Stomach smooth muscle (tissue), 2 donors: ENCODE measurements at regions not wholly inside any gene's neighbourhood (a gene's known extent, or its start where the extent isn't known, plus 50 kb on each side); places are given as distances from the start of the nearest gene placed in this dataset.

Experiments
- H3K27ac ChIP-seq: one replicate; pipeline ENCODE4 v1.7.0; 2013; ENCODE audit warnings: mild to moderate bottlenecking, low read length, inconsistent platforms
- H3K27me3 ChIP-seq, 2 donors: one replicate each; pipeline ENCODE4 v1.7.0; 2013; ENCODE audit warnings: low read length in 2 of 2; ENCODE audit not compliant: insufficient read depth in 2 of 2, control insufficient read depth in 1 of 2
- H3K36me3 ChIP-seq, 2 donors: one replicate each; pipeline ENCODE4 v1.7.0; 2013; ENCODE audit warnings: low read length in 2 of 2; ENCODE audit not compliant: control insufficient read depth in 2 of 2, insufficient read depth in 2 of 2
- H3K4me1 ChIP-seq: one replicate; pipeline ENCODE4 v1.7.0; 2013; ENCODE audit warnings: low read length; ENCODE audit not compliant: control insufficient read depth, insufficient read depth
- H3K4me3 ChIP-seq, 2 donors: one replicate each; pipeline ENCODE4 v1.7.0; 2013; ENCODE audit warnings: low read length in 2 of 2
- H3K9ac ChIP-seq, 2 donors: one replicate each; pipeline ENCODE4 v1.7.0; 2013; ENCODE audit warnings: low read length in 2 of 2, mild to moderate bottlenecking in 1 of 2
- H3K9me3 ChIP-seq, 2 donors: one replicate each; pipeline ENCODE4 v1.7.0; 2013; ENCODE audit warnings: low read length in 2 of 2; ENCODE audit not compliant: control insufficient read depth in 2 of 2
- donor health status: healthy.
- donor health status: Pancreatic carcinoma.

DNA sequence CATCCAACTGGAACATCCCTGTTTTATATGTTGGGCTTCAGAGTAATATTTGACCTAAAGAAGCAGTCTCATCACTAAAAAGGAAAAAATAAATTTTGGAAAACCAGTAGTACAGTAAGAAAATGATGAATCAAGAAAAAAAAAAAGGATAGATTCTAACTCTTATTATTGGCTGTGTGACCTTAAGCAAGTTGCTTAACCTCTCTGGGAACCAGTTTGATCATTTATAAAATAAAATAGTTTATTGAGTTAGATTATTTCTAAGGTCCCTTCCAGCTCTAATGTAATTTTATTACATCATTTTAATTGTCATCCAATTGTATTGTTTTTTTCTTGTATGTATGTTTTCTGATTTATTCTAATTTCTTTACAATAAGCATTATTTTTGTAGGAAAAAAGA is 127.0 kb downstream of the PRELID2 start:
- Histone ChIP-seq H3K36me3 (no peaks in the 10 kb centered on the region), H3K4me1 (no peaks in the 10 kb centered on the region), H3K4me3 (no peak overlapping the region), H3K27me3 (no peaks in the 10 kb centered on the region), H3K9me3 (no peaks in the 10 kb centered on the region), H3K9ac (no peak overlapping the region), H3K27ac (no peak overlapping the region)

DNA sequence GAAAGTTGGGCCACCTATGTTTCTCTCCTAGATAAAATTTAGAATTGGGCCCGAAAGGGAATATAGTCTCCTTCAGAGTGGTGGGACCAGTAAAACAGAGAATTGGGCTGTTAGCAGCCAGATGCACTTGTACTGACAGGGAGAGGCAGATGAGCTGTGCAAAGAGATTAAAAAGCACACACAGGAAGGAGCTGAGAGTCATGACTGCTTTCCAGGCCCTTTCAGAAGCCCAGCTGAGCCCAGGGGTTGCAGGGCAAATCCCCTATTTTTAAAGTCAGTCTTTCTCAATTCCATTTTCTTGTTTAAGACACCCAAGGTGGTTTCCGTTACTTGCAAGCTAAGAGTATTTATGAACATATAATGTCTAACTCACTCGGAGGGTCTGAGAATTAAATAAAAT is 130.4 kb downstream of the PRELID2 start:
- H3K36me3 ChIP-seq: no peaks in the 10 kb centered on the region
- no peak overlapping the region for H3K9ac ChIP-seq
- H3K27ac ChIP-seq: no peak overlapping the region
- no peaks in the 10 kb centered on the region for H3K4me1 ChIP-seq
- no peaks in the 10 kb centered on the region for H3K27me3 ChIP-seq
- H3K9me3 ChIP-seq: no peaks in the 10 kb centered on the region
- no peak overlapping the region for H3K4me3 ChIP-seq

DNA sequence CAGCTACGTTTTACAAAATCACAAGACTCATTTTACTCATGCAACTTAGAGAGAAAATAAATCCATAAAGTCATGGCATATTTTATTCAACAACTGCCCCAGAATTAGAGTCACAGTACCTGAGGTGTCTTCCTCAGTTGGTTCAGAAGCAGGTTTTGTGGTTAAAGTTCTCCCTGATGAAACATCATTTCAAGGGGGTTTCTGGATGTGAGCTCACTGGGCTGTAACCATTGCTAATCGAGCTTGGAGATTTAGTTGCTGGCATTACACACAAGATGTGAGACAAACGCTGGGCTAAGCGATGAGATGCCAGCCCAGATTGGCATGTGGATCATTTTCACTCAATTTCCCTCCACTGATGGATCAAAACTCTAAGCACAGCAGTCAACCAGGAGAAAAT is 131.3 kb downstream of the PRELID2 start:
- H3K9me3 ChIP-seq: no peaks in the 10 kb centered on the region
- H3K9ac ChIP-seq: no peak overlapping the region
- no peaks in the 10 kb centered on the region for H3K27me3 ChIP-seq
- no peaks in the 10 kb centered on the region for H3K36me3 ChIP-seq
- no peaks in the 10 kb centered on the region for H3K4me1 ChIP-seq
- no peak overlapping the region for H3K27ac ChIP-seq
- no peak overlapping the region for H3K4me3 ChIP-seq

DNA sequence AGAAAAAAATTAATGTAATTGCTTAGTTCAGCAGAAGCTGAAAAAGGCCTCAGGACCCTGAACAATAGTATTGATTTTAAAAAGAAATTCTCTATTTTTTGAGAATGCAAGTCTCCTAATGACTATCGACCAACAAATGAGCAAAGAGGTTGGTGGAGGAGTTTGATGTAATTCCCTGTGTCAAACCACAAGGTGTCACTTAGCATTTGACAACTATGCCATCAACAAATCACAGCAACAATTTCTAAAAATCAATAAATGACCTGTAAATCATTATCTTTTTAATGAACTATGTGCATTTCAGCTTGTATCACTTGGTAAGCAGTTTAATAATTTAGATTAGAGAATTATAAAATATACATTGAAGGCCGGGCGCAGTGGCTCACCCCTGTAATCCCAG is 133.7 kb downstream of the PRELID2 start:
- no peaks in the 10 kb centered on the region for H3K36me3 ChIP-seq
- H3K4me3 ChIP-seq: no peak overlapping the region
- no peak overlapping the region for H3K27ac ChIP-seq
- no peaks in the 10 kb centered on the region for H3K9me3 ChIP-seq
- no peak overlapping the region for H3K9ac ChIP-seq
- no peaks in the 10 kb centered on the region for H3K27me3 ChIP-seq
- H3K4me1 ChIP-seq: no peaks in the 10 kb centered on the region

DNA sequence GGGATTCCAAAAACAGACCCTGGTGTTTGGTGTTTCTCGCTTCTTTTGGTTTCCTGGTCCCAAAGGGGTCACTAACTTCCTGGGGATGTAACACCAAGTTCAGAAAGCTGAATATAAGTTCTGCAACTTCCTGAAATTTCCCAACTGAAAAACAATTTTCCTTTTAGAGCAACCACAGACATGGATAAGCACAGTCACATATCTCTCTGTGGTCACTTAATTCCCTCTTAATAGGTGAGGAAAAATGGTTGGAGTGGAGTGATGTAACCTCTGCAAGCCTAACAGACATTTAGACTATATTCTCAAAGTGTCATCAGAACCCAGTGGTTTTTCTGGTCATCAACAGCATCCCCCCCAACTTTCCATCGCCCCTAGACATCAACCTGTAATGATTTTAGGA is 135.3 kb downstream of the PRELID2 start:
- Histone ChIP-seq H3K9ac (no peak overlapping the region), H3K27me3 (no peaks in the 10 kb centered on the region), H3K36me3 (no peaks in the 10 kb centered on the region), H3K4me1 (no peaks in the 10 kb centered on the region), H3K9me3 (no peaks in the 10 kb centered on the region), H3K4me3 (no peak overlapping the region), H3K27ac (no peak overlapping the region)

DNA sequence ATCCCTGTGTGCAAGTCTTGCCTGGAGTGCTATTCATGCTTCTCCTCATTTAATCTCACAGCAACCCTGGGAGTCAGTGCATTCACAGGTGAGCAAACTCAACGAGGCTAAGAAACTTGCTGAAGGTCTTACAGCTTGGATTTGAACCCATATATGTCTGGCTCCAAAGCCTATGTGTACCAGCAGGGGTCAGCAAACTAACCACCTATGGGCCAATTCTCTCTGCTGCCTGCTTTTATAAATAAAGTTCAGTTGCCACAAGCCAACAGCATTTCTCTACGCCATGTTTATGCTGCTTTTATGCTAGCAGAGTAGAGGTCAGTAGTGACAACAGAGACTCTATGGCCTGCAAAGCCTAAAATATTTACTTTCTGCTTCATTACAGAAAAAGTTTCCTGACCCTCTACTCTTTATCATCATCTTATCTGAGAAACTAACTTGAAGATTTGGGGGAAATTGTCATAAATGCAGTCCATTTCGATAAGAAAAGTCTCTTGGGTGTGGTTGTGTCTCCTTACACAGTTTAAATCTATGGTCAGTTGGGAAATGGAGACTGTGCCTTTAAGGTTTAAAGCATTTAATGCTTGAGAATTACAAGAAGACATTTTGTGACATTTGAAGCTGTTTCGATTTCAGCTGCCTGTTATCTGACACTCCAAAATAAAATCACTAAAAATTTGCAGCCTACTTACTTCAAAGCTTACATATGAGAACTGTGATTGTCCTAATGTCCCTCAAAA is 137.7 kb downstream of the PRELID2 start:
- no peaks in the 10 kb centered on the region for H3K36me3 ChIP-seq
- no peak overlapping the region for H3K4me3 ChIP-seq
- H3K27ac ChIP-seq: no peak overlapping the region
- H3K27me3 ChIP-seq: no peaks in the 10 kb centered on the region
- no peak overlapping the region for H3K9ac ChIP-seq
- H3K4me1 ChIP-seq: no peaks in the 10 kb centered on the region
- H3K9me3 ChIP-seq: no peaks in the 10 kb centered on the region

DNA sequence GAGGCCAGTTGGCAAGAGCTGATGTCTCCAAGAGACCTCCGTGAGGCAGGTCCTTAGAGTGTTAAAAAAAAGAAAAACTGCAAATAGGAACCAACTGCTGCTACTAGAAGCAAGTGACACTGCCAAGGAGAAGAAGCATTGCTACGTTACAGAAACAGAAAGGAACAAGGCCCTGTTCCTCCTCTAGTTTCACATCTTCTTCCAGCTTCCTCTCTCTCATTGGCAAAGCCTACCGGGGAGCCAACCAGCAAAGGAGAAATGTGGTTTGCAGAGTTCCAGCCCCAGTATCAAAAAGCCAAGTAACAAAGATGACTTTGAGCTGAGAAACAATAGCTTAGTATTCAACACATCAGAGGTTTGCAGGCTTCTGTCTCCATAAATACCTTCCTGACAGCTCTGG is 145.9 kb downstream of the PRELID2 start:
- Histone ChIP-seq H3K9me3 (no peaks in the 10 kb centered on the region), H3K4me1 (no peaks in the 10 kb centered on the region), H3K27me3 (no peaks in the 10 kb centered on the region), H3K4me3 (no peak overlapping the region), H3K9ac (no peak overlapping the region), H3K36me3 (no peaks in the 10 kb centered on the region), H3K27ac (no peak overlapping the region)

DNA sequence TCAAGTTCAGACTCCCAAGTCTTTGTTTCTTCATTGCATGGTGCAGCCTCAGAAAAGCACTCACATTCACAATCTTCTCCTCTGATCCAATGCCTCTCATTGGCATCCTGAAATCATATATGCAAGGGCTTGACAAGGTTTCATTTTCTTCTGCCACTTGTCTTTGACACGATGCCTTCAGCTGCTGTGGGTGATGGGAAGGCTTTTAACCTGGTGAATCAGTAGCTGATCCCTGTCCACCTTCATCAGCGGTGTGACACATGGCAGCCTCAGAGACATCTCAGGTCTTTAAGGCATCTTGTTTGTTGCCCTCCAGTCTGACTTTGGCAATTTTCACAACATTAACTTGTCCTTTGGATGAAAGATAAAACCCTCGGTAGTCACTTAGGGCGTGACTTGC is 147.2 kb downstream of the PRELID2 start:
- Histone ChIP-seq H3K36me3 (no peaks in the 10 kb centered on the region), H3K27me3 (no peaks in the 10 kb centered on the region), H3K4me1 (no peaks in the 10 kb centered on the region), H3K9ac (no peak overlapping the region), H3K4me3 (no peak overlapping the region), H3K9me3 (no peaks in the 10 kb centered on the region), H3K27ac (no peak overlapping the region)

DNA sequence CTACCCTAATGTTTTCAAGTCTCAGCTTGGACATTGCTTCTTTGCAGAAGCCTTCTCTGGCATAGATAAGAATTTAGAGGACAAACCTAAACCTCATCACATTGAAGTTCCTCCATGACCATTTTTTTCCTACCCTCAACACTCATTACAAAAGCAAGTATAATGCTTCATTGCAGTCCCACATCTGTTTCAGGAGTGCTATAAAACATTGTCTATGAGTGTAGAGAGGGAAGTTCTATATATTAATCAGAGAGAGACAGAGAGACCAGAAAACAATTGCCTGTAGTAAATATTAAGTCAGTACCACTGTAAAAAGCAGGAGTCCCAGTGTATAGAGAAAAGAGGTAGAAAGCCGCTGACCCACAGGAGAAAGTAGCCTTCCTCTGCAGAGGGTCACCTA is 149.7 kb downstream of the PRELID2 start:
- Histone ChIP-seq H3K27me3 (no peaks in the 10 kb centered on the region), H3K36me3 (no peaks in the 10 kb centered on the region), H3K27ac (no peak overlapping the region), H3K9ac (no peak overlapping the region), H3K4me3 (no peak overlapping the region), H3K9me3 (no peaks in the 10 kb centered on the region), H3K4me1 (peaks cover 12% of the 10 kb centered on the region)

DNA sequence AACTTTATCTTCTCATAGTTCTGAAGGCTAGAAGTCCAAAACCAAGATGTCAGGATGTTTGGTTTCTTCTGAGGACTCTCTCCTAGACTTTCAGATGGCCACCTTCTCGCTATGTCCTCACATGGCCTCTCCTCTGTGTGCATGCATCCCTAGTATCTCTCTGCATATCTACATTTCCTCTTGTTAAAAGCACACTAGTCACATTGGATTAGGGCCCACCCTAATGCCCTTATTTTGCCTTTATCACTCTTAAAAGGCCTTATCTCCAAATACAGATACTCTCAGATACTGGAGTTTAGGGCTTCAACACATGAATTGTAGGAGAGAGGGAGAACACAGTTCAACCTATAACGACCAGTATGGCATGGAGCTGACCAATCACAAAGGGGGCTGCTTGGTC is 151.7 kb downstream of the PRELID2 start:
- Histone ChIP-seq H3K9ac (no peak overlapping the region), H3K27me3 (no peaks in the 10 kb centered on the region), H3K9me3 (no peaks in the 10 kb centered on the region), H3K4me1 (peaks cover 12% of the 10 kb centered on the region), H3K4me3 (no peak overlapping the region), H3K36me3 (no peaks in the 10 kb centered on the region), H3K27ac (no peak overlapping the region)

DNA sequence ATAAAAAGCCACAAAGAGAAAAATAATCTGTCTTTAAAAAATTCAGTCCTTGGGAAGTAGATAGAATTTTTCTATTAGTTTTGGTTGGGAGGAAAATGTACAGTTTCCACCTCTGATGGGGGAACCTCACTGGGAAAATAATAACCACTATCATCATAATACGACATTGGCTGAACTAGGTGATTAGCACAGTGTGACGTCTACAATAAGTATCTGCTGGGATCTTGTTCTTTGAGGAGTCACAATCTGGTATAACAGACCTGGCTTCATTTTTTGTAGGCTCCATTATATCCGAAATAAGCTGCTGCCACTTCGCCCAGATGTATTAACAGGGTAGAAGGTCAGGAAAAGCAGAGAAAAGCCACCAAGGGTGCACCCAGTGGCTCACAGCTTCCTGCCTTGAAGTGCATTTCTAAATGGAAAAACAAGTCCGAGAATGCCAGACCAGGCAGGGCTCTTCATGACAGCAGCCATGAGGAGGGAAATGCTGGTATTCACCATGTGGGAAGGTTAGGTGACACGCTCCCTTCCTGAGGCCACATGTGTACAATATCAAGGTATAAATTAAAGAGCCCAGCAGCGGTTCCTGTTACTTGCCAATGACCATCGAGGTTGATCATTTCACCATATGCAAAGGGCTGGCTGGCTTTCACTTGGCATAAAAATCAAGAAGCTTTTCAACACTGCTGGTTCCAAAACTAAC is 152.8 kb downstream of the PRELID2 start:
- H3K9ac ChIP-seq: no peak overlapping the region
- no peaks in the 10 kb centered on the region for H3K27me3 ChIP-seq
- H3K27ac ChIP-seq: no peak overlapping the region
- no peaks in the 10 kb centered on the region for H3K9me3 ChIP-seq
- no peaks in the 10 kb centered on the region for H3K36me3 ChIP-seq
- peaks cover 12% of the 10 kb centered on the region for H3K4me1 ChIP-seq
- H3K4me3 ChIP-seq: no peak overlapping the region
